SH-SY5Y (cell line): ENCODE measurements at regions not wholly inside any gene's neighbourhood (a gene's known extent, or its start where the extent isn't known, plus 50 kb on each side); places are given as distances from the start of the nearest gene placed in this dataset.

Source experiments
- GATA2 ChIP-seq: IDR thresholded peaks from 2 replicates; pipeline ENCODE4 v1.6.1; 2011; ENCODE audit warnings: mild to moderate bottlenecking, low read depth, low read length
- GATA3 ChIP-seq: IDR thresholded peaks from 2 replicates; pipeline ENCODE4 v1.6.1; 2011; ENCODE audit warnings: low read depth, mild to moderate bottlenecking, low read length, moderate library complexity

DNA sequence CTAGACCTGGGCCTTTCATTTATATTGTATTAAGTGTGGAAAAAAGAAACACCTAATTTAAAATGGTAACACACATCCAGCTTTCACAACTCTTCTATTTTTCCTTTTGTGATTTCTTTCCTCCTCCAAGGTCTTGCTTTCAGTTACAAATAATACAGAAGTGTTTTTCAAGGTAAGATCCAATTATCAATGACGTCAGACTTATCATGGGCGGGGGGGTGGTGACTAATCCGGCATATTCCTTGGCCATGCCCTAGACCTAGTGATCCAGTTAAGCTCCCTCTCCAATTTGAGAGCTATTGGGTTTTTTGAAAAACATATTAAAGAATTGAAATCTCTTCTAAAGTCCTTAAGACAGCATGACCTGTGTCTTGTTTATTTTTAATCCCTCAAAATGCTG, 669.9 kb upstream of the NR5A2 start:
- TF ChIP-seq GATA3 (no peak), GATA2 (no peak)

DNA sequence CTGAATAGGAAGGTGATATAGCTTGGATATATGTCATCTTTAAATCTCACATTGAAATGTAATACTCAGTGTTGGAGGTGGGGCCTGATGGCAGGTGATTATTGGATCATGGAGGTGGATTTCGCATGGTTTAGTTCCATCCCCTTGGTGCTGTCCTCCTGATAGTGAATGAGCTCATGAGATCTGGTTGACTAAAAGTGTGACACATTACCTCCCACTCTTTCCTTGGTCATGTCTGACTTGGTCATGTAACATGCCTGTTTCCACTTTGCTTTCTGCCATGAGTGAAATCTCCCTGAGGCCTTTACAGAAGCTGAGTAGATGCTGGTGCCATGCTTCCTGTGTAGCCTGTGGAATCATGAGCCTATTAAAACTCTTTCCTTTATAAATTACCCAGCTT, 664.5 kb upstream of the NR5A2 start:
- TF ChIP-seq GATA3 (no peak), GATA2 (no peak)

DNA sequence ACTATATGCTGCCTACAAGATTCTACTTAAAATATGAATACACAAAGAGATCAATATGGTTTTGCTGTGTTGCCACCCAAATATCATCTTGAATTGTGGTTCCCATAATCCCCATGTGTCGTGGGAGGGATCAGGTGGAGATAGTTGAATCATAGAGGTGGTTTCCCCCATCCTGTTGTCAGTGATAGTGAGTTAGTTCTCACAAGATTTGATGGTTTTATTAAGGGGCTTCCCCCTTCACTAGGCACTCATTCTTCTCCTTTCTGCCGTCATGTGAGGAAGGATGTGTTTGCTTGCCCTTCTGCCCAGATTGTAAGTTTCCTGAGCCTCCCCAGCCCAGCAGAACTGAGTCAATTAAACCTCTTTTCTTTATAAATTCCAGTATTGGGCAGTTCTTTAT, 654.4 kb upstream of the NR5A2 start:
- no peak for TF ChIP-seq GATA2
- TF ChIP-seq GATA3, result no peak

DNA sequence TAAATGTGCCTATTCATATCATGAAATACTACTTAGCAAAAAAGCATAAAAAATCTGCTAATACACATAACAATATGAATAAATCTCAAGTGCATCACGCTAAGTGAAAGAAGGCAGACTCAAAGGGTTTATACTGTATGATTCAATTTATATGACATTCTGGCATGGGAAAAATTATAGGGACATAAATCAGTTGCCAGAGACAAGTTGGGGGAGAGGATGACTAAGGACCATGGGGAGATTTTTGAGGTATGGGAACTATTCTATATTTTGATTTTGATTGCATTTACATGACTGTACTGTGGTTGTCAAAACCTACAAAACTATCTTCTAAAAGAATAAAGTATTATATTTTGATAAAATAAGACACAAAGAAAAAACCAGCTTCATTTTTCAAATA, 650.3 kb upstream of the NR5A2 start:
- TF ChIP-seq GATA3, result no peak
- TF ChIP-seq GATA2, result no peak

DNA sequence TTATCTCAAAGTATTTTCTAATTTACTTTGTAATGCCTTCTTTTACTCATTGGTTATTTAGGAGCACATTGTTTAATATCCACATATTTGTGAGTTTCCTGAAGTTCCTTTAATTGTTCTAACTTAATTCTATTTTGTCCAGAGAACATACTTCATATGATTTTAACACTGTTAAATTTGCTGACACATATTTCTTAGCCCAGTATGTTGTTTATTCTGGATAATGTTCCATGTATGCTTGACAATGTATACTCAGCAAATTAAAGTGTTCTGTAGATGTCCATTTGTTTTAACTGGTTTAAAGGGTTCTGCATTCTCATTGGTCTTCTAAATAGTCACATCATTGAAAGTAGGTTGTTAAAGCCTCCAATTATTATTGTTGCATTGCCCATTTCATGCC, 643.7 kb upstream of the NR5A2 start:
- TF ChIP-seq GATA2 (no peak), GATA3 (no peak)

DNA sequence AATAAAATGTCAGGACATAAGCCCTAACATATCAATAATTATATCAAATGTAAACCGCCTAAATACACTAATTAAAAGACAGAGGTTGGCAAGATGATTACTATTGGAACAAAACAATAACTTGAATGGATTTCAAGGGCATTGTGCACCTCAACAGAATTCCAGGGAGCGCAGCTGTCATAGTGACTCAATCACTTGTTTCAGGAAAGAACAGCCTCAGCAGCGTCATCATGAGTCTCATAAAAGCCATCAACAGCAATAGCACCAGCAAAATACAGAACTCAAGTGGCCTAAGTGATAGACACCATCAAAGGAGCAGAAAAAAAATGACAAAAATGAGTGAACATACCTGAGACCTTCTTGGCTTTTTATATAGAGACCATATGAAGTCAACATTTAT, 632.7 kb upstream of the NR5A2 start:
- no peak for TF ChIP-seq GATA3
- no peak for TF ChIP-seq GATA2

DNA sequence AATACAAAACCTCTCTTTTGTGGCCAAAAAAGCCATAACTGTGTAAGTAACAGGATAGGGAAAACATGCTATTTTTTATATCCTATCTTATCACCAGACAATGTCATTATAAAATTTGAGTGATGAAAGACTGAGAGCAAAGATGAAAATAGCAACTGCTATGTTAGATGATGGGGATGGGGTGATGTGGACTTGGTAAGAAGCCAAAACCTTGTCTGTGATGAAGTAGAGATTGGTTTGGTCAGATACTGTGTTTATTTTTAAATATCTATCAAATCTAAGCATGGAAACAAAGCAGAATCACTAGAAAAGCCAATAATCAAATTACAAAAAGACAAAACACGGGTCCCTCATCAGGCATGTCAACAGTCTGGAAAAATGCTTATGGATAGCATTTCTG, 631.1 kb upstream of the NR5A2 start:
- TF ChIP-seq GATA3 (peak; percentile 97), GATA2 (peak; percentile 95)

DNA sequence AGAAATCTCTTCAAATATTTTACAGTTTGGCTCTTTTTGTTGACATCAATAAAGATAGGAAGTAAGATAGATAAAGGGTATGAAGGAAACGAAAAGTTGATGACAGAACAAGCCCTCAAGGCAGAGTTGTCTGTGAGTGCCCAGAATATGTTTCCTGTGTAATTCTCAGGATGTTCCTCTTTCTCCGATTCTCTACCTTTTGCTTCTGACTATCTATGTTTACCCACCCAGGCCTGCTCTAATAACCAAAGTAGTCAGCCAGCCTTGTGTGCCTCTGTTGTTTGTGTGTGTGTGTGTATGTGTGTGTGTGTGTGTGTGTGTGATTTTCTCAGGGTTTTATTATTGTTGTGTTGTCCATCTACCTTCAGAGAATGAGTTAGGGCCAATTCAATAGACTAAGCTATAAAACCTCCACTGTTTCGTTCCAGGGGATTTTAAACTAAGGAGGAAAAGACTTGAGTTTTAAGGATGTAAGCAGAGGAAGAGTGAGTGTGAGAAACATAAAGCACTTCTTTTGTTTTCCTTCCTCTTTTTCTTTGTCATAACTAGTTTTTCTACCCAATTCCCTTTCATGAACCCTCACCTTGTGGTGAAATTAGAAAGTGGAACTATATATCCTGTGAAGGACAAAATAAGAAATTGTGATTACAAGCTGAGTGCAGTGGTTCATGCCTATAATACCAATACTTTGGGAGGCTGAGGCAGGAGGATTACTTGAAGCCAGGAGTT, 627.4 kb upstream of the NR5A2 start:
- TF ChIP-seq GATA2 (no peak), GATA3 (no peak)

DNA sequence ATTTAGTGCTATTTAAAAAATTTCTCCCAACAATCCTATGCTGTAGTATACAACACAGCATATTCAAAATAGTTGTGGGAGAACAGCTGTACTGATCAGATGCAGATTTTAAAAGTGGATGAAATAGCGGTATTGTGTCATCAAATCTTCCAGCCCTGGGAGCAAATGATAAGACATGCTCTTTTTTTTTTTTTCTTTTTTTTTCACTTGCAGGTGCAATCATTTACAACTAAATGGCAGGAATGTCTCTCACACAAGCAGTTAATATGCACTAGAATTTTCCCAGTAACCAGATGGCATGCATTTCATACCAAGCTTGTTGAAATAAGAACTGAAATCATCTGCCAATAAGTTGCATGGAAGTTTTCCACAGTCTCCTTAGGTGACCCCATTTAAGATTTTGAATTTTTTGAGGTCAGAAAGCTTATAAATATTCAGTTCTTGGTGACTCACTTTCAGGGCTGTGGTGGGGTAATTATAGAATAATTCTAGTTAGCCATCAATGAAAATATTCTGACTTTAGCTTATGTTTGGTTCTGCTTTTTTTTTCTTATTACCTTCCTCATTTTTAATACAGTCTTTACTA, 623.9 kb upstream of the NR5A2 start:
- TF ChIP-seq GATA3 (no peak), GATA2 (no peak)

DNA sequence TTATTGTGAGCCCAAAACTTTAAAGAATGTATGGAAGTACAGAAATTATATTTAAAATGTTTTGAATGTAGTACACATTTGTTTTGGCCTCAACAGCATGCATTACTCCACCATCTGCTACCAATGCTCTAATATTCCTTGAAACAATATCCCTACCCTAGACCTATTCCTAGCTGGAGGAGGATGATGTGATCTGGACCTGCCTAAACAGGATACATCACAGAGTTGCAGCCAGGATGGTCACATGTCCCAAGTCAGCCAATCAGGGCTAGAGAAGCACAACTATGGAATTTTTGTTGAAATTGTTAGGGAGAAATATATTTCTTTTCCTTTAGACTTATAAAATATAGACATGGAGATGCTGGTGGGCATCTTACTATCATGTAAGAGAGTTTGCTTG, 623.3 kb upstream of the NR5A2 start:
- TF ChIP-seq GATA2 (no peak), GATA3 (no peak)

DNA sequence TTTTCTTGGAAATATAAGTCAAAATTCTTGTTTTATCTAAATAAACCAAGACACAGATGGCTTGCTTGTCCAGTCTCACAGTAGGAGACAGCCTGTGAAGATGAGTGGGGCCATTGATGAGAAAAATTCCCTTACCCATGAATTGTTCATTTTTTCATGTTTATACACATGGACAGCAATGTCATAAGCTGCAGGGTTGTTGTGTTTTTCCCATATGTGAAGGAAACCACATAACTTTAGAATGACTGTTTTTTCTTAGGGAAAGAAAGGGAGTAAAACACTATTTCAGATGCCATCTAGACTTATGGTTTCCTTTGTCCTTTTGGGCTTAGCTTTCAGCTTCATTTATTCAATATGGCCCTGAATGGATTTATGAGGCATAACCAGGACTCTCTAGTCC, 622.5 kb upstream of the NR5A2 start:
- TF ChIP-seq GATA3, result no peak
- TF ChIP-seq GATA2, result no peak

DNA sequence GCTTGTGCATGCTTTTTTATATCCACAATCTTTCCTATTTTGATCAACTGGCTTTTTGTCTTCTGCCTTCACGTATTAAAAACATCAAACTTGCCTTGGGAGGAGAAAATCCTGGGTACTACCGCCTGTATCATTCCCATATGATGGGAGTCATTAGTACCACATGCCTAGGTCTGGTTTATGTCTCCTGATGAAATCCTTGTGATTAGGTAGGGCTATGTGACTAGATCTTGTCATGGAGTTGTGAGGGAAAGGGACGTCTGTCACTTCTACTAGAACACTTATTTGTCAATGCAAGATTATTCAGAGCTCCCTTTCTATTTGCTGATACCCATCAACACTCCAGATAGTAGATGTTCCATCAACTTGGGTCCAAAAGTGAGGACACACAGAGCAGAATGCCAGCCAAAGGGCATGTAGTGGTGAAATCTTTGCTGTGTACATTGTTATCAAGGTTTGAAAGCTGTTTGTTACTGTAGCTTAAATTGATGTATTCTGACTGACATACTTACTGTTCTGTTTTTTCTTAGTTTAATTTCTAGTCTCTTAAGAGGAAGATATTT, 621.8 kb upstream of the NR5A2 start:
- peak; percentile 98 for TF ChIP-seq GATA3
- peak; percentile 97 for TF ChIP-seq GATA2

DNA sequence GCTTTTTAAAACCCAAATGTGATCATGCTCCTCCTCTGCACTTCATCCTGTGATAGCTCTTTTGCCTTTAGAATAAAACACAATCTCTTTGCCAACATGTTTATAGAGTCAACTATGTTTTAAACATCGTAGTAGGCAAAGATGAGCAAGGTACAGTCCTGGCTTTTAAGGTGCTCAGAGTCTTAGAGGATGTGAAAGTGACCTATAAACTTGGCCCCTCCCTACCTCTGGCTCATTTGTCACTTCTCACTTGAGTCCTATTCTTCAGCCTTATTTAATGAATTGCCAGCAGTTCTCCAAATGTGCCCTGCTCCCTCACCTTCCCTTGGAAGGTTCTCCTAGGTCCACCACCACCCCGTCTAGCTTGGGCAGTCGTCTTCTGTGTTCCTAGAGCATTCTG, 617.0 kb upstream of the NR5A2 start:
- TF ChIP-seq GATA3 (no peak), GATA2 (no peak)

DNA sequence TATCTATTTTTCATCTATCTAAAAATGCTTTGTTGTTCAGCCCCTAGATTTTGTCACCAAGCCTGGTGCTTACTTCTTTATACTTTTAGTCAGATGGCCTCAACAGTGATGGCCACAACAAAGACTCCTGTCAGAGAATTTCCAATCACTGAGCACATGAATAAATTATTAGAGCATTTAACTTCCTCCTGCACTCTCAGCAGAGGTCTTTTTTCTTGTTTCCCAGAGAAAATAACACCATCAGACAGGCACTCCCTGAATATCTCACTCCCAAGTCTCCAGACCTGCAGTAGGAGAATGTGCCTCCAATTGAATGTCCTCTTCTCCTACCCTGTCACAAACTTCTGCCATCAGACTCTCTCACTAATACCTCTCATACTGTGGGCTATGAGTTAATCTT, 616.0 kb upstream of the NR5A2 start:
- TF ChIP-seq GATA2, result no peak

DNA sequence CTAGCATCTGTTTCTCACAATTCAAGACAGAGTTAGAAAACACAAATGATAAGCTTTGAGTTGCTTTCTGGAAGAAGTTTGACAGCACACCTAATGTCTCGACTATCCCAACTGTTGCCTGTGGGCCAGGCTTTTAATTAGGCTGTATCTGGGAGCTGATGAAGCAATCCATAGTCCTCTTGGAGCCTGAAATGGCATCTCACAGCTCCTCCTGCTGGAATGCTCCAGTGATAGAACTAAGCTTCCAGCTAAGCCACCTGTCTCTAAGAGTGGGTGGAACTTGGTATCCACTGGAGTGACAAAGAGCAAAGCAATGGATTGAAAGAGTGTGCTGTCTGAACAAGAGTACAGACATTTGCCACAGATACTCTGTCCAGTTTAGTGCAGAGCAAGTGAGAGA, 605.3 kb upstream of the NR5A2 start:
- TF ChIP-seq GATA3 (no peak), GATA2 (no peak)

DNA sequence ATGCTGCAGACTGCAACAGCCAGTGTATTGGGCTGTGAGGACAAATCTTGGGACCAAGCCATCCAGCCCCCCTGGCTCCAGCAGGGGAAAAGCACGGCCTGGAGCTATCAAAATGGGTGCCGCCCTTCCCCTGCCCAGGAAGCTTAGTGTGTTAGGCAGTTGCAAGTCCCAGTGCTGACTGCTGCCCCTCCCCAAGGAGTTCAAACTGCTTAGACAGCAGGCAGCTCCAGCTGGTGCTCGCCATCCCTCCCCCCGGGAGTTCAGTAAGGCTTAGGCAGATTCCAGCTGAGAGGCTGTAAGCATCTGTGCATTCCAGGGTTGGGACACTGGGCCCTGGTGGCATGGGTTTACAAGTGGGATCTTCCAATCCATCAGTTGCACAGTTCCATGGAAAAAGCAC, 579.6 kb upstream of the NR5A2 start:
- TF ChIP-seq GATA2 (no peak), GATA3 (no peak)
